B cell (primary cell): ENCODE measurements at regions not wholly inside any gene's neighbourhood (a gene's known extent, or its start where the extent isn't known, plus 50 kb on each side); places are given as distances from the start of the nearest gene placed in this dataset.

Source experiments
- ATAC-seq: fragments of 200-7000 bp; cut with Tn5 transposase; one replicate; pipeline ENCODE4 v1.10.0; 2021; ENCODE audit warnings: low read depth, mild to moderate bottlenecking, moderate number of reproducible peaks, moderate library complexity
- CTCF ChIA-PET: fragments of 350-600 bp; sonication (Branson Sonifier 250); formaldehyde crosslinking; loops from one replicate; lab custom pipeline; 2021; ENCODE audit warnings: antibody characterized with exemption, inconsistent platforms; lab: Charles Lee
- POLR2A ChIA-PET: fragments of 350-600 bp; sonication (Branson Sonifier 250); formaldehyde crosslinking; loops from one replicate; lab custom pipeline; 2021; ENCODE audit warnings: antibody characterized with exemption; lab: Charles Lee
- DNase-seq: peaks from one replicate; pipeline ENCODE4 v3.0.0; 2013
- H2AFZ ChIP-seq: 2 replicates; pipeline ENCODE4 v1.6.1; 2012; ENCODE audit warnings: mild to moderate bottlenecking, low read depth, low read length; ENCODE audit not compliant: insufficient read depth, poor library complexity, severe bottlenecking
- H3K27ac ChIP-seq, 2 donors: 1 replicate in 1 of 2; 2 replicates in 1 of 2; pipeline ENCODE4 v1.5.1; 2012 to 2013; ENCODE audit warnings: low read length in 2 of 2, mild to moderate bottlenecking in 2 of 2, moderate library complexity in 1 of 2
- H3K27me3 ChIP-seq, 4 experiments: fragments of 200-600 bp in 1 of 4; sonication (generic) in 1 of 4; replicated peaks in 1 of 4; 1 replicate in 2 of 4; 2 replicates in 2 of 4; pipeline versions ENCODE4 v1.6.1 to v1.7.0; 2013 to 2016; ENCODE audit warnings: low read length in 3 of 4, mild to moderate bottlenecking in 2 of 4, mixed read lengths in 1 of 4, moderate library complexity in 1 of 4; ENCODE audit not compliant: insufficient read depth in 4 of 4, control insufficient read depth in 3 of 4; ENCODE audit errors: control extremely low read depth in 1 of 4
- H3K36me3 ChIP-seq, 2 experiments: replicated peaks in 1 of 2; 1 replicate in 1 of 2; 2 replicates in 1 of 2; pipeline versions ENCODE4 v1.6.1 to v1.7.1; 2013; ENCODE audit warnings: low read length in 1 of 2; ENCODE audit not compliant: insufficient read depth in 2 of 2, control insufficient read depth in 1 of 2; ENCODE audit errors: control extremely low read depth in 1 of 2, extremely low read depth in 1 of 2
- H3K4me1 ChIP-seq, 2 donors: fragments of 200-600 bp in 1 of 2; sonication (generic) in 1 of 2; 1 replicate in 1 of 2; 2 replicates in 1 of 2; pipeline versions ENCODE4 v1.5.1 to v1.6.1; 2013 to 2017; ENCODE audit warnings: low read length in 2 of 2; ENCODE audit not compliant: control insufficient read depth in 2 of 2, insufficient read depth in 2 of 2
- H3K4me2 ChIP-seq: replicated peaks from 2 replicates; pipeline ENCODE3; 2012; ENCODE audit warnings: mild to moderate bottlenecking, low read depth, low read length; ENCODE audit not compliant: poor library complexity, severe bottlenecking
- H3K4me3 ChIP-seq, 5 experiments: fragments of 200-600 bp in 1 of 5; sonication (generic) in 1 of 5; 1 replicate in 3 of 5; 2 replicates in 2 of 5; pipeline versions ENCODE4 v1.5.1 to v1.7.0; 2011 to 2016; ENCODE audit warnings: low read length in 4 of 5, mild to moderate bottlenecking in 4 of 5, low read depth in 2 of 5, control low read depth in 1 of 5, moderate library complexity in 1 of 5; ENCODE audit not compliant: insufficient read depth in 1 of 5; ENCODE audit errors: control extremely low read depth in 1 of 5, extremely low read depth in 1 of 5
- H3K79me2 ChIP-seq: fragments of 200-600 bp; sonication (generic); one replicate; pipeline ENCODE4 v1.6.0; 2016; ENCODE audit warnings: low read length; ENCODE audit not compliant: control insufficient read depth, insufficient read depth
- H3K9ac ChIP-seq: fragments of 200-600 bp; sonication (generic); 2 replicates; pipeline ENCODE4 v1.6.1; 2017; ENCODE audit warnings: mild to moderate bottlenecking, low read length, moderate library complexity
- H3K9me3 ChIP-seq, 3 donors: one replicate each; pipeline versions ENCODE4 v1.6.1 to v1.7.1; 2013; ENCODE audit warnings: low read length in 2 of 3; ENCODE audit not compliant: control insufficient read depth in 2 of 3, insufficient read depth in 1 of 3; ENCODE audit errors: control extremely low read depth in 1 of 3
- H4K20me1 ChIP-seq: 2 replicates; pipeline ENCODE4 v1.6.0; 2012; ENCODE audit warnings: mild to moderate bottlenecking, low read length; ENCODE audit not compliant: insufficient read depth, control insufficient read depth, poor library complexity, severe bottlenecking
- H3K27ac Mint-ChIP-seq: one replicate; pipeline ENCODE4 v1.8.0; 2021; ENCODE audit warnings: mixed read lengths
- H3K27me3 Mint-ChIP-seq: one replicate; pipeline ENCODE4 v1.8.0; 2021; ENCODE audit warnings: mixed read lengths
- H3K4me1 Mint-ChIP-seq: one replicate; pipeline ENCODE4 v1.8.0; 2021; ENCODE audit warnings: mixed read lengths
- H3K4me3 Mint-ChIP-seq: one replicate; pipeline ENCODE4 v1.8.0; 2021; ENCODE audit warnings: mixed read lengths
- H3K9me3 Mint-ChIP-seq: one replicate; pipeline ENCODE4 v1.8.0; 2022; ENCODE audit warnings: mixed read lengths; ENCODE audit not compliant: insufficient read depth
- CTCF ChIP-seq: fragments of 200-600 bp; IDR thresholded peaks from one replicate; pipeline ENCODE4 v1.8.0; 2022; ENCODE audit warnings: antibody characterized with exemption, mild to moderate bottlenecking
- EZH2 ChIP-seq: IDR thresholded peaks from 2 replicates; pipeline ENCODE4 v1.6.1; 2012; ENCODE audit warnings: borderline replicate concordance, low read depth, mild to moderate bottlenecking, moderate library complexity, low read length; ENCODE audit not compliant: insufficient read depth, poor library complexity, severe bottlenecking
- WGBS: methylation state at CpG from one replicate; pipeline ENCODE4 v1.1.5; 2013; ENCODE audit warnings: missing lambda C conversion rate; ENCODE audit not compliant: insufficient coverage; 5-methylcytosine and 5-hydroxymethylcytosine counted together
- intact Hi-C: fragments of 100-400 bp; cut with micrococcal nuclease; formaldehyde crosslinking; loops from one replicate; pipeline ENCODE4 v1.10.0; 2022

- DNase-seq (no peak), ATAC-seq (no peak)
- intact Hi-C loops, result no loop called here
- ChIA-PET POLR2A (no interaction called here), CTCF (no interaction called here)
- Mint-ChIP-seq H3K27ac (peak overlapping the region; percentile 15), H3K9me3 (no peaks in the 10 kb centered on the region), H3K4me1 (peaks cover 22% of the 10 kb centered on the region), H3K4me3 (no peak overlapping the region), H3K27me3 (no peaks in the 10 kb centered on the region)
- H3K27me3 ChIP-seq, result no peaks in the 10 kb centered on the region
- H4K20me1 ChIP-seq, result no peaks in the 10 kb centered on the region
- no peaks in the 10 kb centered on the region for H3K79me2 ChIP-seq
- no peak for TF ChIP-seq CTCF
- no peak for TF ChIP-seq EZH2
- 100% methylated on average over 1 of the region's 3 CpGs for WGBS
- no peak overlapping the region for H3K4me3 ChIP-seq
- H3K4me1 ChIP-seq, result peaks cover 10 to 12% of the 10 kb centered on the region in 2 donors
- H3K27ac ChIP-seq, result no peak overlapping the region
- H3K36me3 ChIP-seq, result no peaks in the 10 kb centered on the region
- no peak overlapping the region for H3K9ac ChIP-seq
- H3K9me3 ChIP-seq, result no peaks in the 10 kb centered on the region
- H3K4me2 ChIP-seq, result no peak overlapping the region
- H2AFZ ChIP-seq, result no peak overlapping the region
These were observed 56.7 kb upstream of the CD55 start for GRCh38 chr1:207264663-207265252.

GRCh38 chr1:207268337-207268736 is 53.1 kb upstream of the CD55 start:
- no peaks in the 10 kb centered on the region for H3K79me2 ChIP-seq
- no peak overlapping the region for H3K9ac ChIP-seq
- intact Hi-C loops, result loop anchor here (2.0 kb wide), 1 partner anchor 14 kb away; no protein-coding TSS in a partner anchor
- Mint-ChIP-seq H3K9me3 (no peaks in the 10 kb centered on the region), H3K27me3 (no peaks in the 10 kb centered on the region), H3K27ac (no peak overlapping the region), H3K4me3 (no peak overlapping the region), H3K4me1 (peaks cover 5% of the 10 kb centered on the region)
- POLR2A ChIA-PET, result no interaction called here
- TF ChIP-seq CTCF (no peak), EZH2 (no peak)
- H3K4me1 ChIP-seq, result peaks cover 0 to under 1% of the 10 kb centered on the region in 2 donors
- CTCF ChIA-PET, result no interaction called here
- no peaks in the 10 kb centered on the region for H4K20me1 ChIP-seq
- H3K4me3 ChIP-seq, result no peak overlapping the region
- no peak overlapping the region for H2AFZ ChIP-seq
- no peak for DNase-seq
- H3K36me3 ChIP-seq, result no peaks in the 10 kb centered on the region
- 100% methylated on average over 1 of the region's 1 CpG for WGBS
- ATAC-seq, result no peak
- H3K27me3 ChIP-seq, result no peaks in the 10 kb centered on the region
- H3K9me3 ChIP-seq, result no peaks in the 10 kb centered on the region
- H3K27ac ChIP-seq, result no peak overlapping the region
- no peak overlapping the region for H3K4me2 ChIP-seq
